ENCODE measurements at regions not wholly inside any gene's neighbourhood (a gene's known extent, or its start where the extent isn't known, plus 50 kb on each side); places are given as distances from the start of the nearest gene placed in this dataset.

- Histone ChIP-seq H3K9ac (ENCODE audit: low read length) (no peak overlapping the region), H3K27me3 (ENCODE audit: insufficient read depth, low read depth, low read length) (no peaks in the 10 kb centered on the region), H3K4me3 (ENCODE audit: low read length) (no peak overlapping the region), H3K36me3 (ENCODE audit: insufficient read depth, low read length) (no peaks in the 10 kb centered on the region), H3K9me3 (ENCODE audit: low read length) (no peaks in the 10 kb centered on the region), H2AFZ (ENCODE audit: low read depth, low read length) (no peak overlapping the region), H3K4me2 (ENCODE audit: low read length) (no peak overlapping the region), H3K9me2 (ENCODE audit: insufficient read depth, low read length) (no peaks in the 10 kb centered on the region), H4K20me1 (ENCODE audit: insufficient read depth) (no peaks in the 10 kb centered on the region), H3K27ac (ENCODE audit: low read length) (no peak overlapping the region), H3F3A (ENCODE audit: insufficient read depth, low read length, poor library complexity, severe bottlenecking) (no peaks in the 10 kb centered on the region), H3K79me2 (replicated peaks; ENCODE audit: insufficient read depth, low read length) (no peaks in the 10 kb centered on the region)
- TF ChIP-seq TAF1 (IDR thresholded peaks at IDR 0.05; ENCODE audit: low read depth) (no peak), SMC3 (conservative IDR thresholded peaks at IDR 0.05; ENCODE audit: poor library complexity) (no peak), EZH2 (IDR thresholded peaks at IDR 0.05; ENCODE audit: borderline replicate concordance, insufficient read depth, low read length, poor library complexity, severe bottlenecking) (no peak), CTCF (IDR thresholded peaks at IDR 0.05; ENCODE audit: poor library complexity, severe bottlenecking) (no peak), REST (IDR thresholded peaks at IDR 0.05; ENCODE audit: borderline replicate concordance) (no peak), RAD21 (conservative IDR thresholded peaks at IDR 0.05) (no peak), EP300 (conservative IDR thresholded peaks at IDR 0.05; ENCODE audit: poor library complexity, severe bottlenecking) (no peak), POLR2AphosphoS5 (IDR thresholded peaks at IDR 0.05) (no peak), MXI1 (conservative IDR thresholded peaks at IDR 0.05; ENCODE audit: poor library complexity, severe bottlenecking) (no peak)
Measured at GRCh38 chrX:39896951-39897740, 200.6 kb downstream of the BCOR start.

- Histone ChIP-seq H3K79me2 (replicated peaks; ENCODE audit: insufficient read depth, low read length) (no peaks in the 10 kb centered on the region), H3K9ac (ENCODE audit: low read length) (no peak overlapping the region), H2AFZ (ENCODE audit: low read depth, low read length) (no peak overlapping the region), H3K36me3 (ENCODE audit: insufficient read depth, low read length) (no peaks in the 10 kb centered on the region), H4K20me1 (ENCODE audit: insufficient read depth) (no peaks in the 10 kb centered on the region), H3K27ac (ENCODE audit: low read length) (no peak overlapping the region), H3F3A (ENCODE audit: insufficient read depth, low read length, poor library complexity, severe bottlenecking) (no peaks in the 10 kb centered on the region), H3K27me3 (ENCODE audit: insufficient read depth, low read depth, low read length) (no peaks in the 10 kb centered on the region), H3K9me2 (ENCODE audit: insufficient read depth, low read length) (no peaks in the 10 kb centered on the region), H3K4me2 (ENCODE audit: low read length) (no peak overlapping the region), H3K9me3 (ENCODE audit: low read length) (no peaks in the 10 kb centered on the region), H3K4me3 (ENCODE audit: low read length) (no peak overlapping the region)
- TF ChIP-seq RAD21 (conservative IDR thresholded peaks at IDR 0.05) (no peak), SMC3 (conservative IDR thresholded peaks at IDR 0.05; ENCODE audit: poor library complexity) (no peak), REST (IDR thresholded peaks at IDR 0.05; ENCODE audit: borderline replicate concordance) (no peak), MXI1 (conservative IDR thresholded peaks at IDR 0.05; ENCODE audit: poor library complexity, severe bottlenecking) (no peak), EP300 (conservative IDR thresholded peaks at IDR 0.05; ENCODE audit: poor library complexity, severe bottlenecking) (no peak), POLR2AphosphoS5 (IDR thresholded peaks at IDR 0.05) (no peak), EZH2 (IDR thresholded peaks at IDR 0.05; ENCODE audit: borderline replicate concordance, insufficient read depth, low read length, poor library complexity, severe bottlenecking) (no peak), TAF1 (IDR thresholded peaks at IDR 0.05; ENCODE audit: low read depth) (no peak), CTCF (IDR thresholded peaks at IDR 0.05; ENCODE audit: poor library complexity, severe bottlenecking) (no peak)
Measured at GRCh38 chrX:39897741-39898097, 200.0 kb downstream of the BCOR start.
